CMK (cell line): ENCODE measurements at regions not wholly inside any gene's neighbourhood (a gene's known extent, or its start where the extent isn't known, plus 50 kb on each side); places are given as distances from the start of the nearest gene placed in this dataset.

Experiments
- DNase-seq: peaks from one replicate; pipeline ENCODE4 v3.0.0-alpha.2; 2010; ENCODE audit warnings: low read depth

GRCh38 chrX:79506001-79506400, 138.9 kb upstream of the ITM2A start:
- no peak for DNase-seq

GRCh38 chrX:79482686-79483085, 115.6 kb upstream of the ITM2A start:
- DNase-seq = no peak

DNA sequence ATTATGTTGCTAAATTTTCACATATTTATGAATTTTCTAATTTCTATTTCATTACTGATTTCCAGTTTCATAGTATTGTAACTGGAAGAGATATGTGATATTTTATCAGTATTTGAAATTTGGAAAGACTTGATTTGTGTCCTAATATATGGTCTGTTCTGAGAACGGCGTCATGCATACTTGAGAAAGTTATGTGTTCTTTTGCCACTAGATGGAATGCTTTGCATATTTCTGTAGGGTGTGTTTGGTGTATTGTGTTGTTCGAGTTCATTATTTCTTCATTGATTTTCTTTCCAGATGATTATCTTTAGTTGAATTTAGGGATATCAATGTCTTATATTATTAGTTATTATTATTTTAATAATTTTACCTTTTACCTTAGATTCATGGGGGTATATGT, 110.6 kb upstream of the ITM2A start:
- DNase-seq = no peak

DNA sequence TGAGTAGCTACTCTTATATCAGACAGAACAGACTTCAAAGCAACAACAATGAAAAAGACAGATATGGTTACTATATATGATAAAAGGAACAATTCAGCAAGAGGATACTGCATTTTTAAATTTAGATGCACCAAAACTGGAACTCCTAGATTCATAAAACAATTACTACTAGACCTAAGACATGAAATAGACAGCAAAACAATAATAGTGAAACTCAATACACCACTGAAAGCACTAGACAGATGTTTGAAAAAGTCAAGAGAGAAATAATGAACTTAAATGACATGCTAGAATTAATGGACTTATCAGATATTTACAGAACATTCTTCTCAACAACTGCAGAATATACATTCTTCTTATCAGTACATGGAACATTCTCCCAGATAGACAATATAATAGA, 99.5 kb upstream of the ITM2A start:
- no peak for DNase-seq

GRCh38 chrX:79462458-79462857, 95.3 kb upstream of the ITM2A start:
- DNase-seq = no peak

GRCh38 chrX:79456593-79456992, 89.5 kb upstream of the ITM2A start:
- peak; percentile 29 for DNase-seq

GRCh38 chrX:79452881-79453280, 85.7 kb upstream of the ITM2A start:
- no peak for DNase-seq

DNA sequence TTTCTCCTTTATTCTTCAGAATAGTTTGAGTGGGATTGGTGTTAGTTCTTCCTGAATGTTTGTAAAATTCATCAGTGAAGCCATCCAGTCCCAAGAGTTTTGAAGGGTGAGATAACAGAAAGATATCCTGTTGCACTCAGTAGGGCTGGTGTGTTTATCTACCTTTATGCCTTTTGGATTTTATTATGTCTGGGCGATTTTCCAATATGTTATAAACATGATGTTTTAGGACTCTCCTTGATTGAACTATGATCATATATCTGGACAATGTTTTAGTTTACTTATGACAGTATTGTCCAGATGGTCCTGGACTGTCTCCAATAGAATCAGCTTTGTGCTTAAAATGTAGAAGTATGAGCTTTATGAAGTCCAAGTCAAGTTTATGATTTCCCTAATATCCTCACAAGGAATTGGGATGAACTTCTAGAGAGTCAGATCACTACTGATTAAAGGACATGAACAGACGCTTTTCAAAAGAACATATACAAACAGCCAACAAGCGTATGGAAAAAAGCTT, 77.6 kb upstream of the ITM2A start:
- DNase-seq = no peak

GRCh38 chrX:79443121-79443520, 76.0 kb upstream of the ITM2A start:
- DNase-seq = no peak

DNA sequence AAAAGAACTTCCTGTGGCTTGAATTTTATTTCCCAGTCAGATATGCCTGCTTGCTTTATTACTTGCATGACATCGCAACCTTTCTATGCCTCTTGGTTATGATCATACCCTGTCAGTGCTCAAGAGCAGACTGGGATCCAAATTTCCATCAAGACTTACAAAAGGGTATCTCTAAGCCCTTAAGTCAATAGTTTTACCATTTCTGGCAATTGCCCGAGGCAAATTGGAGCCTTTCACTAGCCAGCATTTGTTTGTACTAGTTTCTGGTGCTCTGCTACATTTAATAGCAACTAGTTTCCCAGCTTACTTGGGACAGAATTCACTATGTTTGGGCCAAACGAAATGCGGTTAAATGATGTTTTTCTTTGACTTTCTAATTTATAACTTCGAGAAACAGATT, 73.2 kb upstream of the ITM2A start:
- DNase-seq = no peak
